Activated naive CD8-positive, alpha-beta T cell treated with anti-CD3 and anti-CD28 coated beads, Interleukin-2, amount 50 U/mL, for 24 hours (primary cell): ENCODE measurements at regions not wholly inside any gene's neighbourhood (a gene's known extent, or its start where the extent isn't known, plus 50 kb on each side); places are given as distances from the start of the nearest gene placed in this dataset.

Experiments
- ATAC-seq: fragments of 150-1000 bp; cut with Tn5 transposase; one replicate; pipeline ENCODE4 v1.10.0; 2021
- DNase-seq: peaks from one replicate; pipeline ENCODE4 v3.0.0; 2021
- H3K27ac Mint-ChIP-seq: one replicate; pipeline ENCODE4 v1.8.0; 2021; ENCODE audit warnings: mild to moderate bottlenecking, mixed read lengths
- H3K27me3 Mint-ChIP-seq: one replicate; pipeline ENCODE4 v1.8.0; 2021; ENCODE audit warnings: mixed read lengths
- H3K36me3 Mint-ChIP-seq: one replicate; pipeline ENCODE4 v1.8.0; 2021; ENCODE audit warnings: low read depth, mixed read lengths
- H3K4me1 Mint-ChIP-seq: one replicate; pipeline ENCODE4 v1.8.0; 2021; ENCODE audit warnings: mixed read lengths
- H3K4me3 Mint-ChIP-seq: one replicate; pipeline ENCODE4 v1.8.0; 2021; ENCODE audit warnings: mild to moderate bottlenecking, moderate library complexity, mixed read lengths
- H3K9me3 Mint-ChIP-seq: one replicate; pipeline ENCODE4 v1.8.0; 2021; ENCODE audit warnings: mixed read lengths

DNA sequence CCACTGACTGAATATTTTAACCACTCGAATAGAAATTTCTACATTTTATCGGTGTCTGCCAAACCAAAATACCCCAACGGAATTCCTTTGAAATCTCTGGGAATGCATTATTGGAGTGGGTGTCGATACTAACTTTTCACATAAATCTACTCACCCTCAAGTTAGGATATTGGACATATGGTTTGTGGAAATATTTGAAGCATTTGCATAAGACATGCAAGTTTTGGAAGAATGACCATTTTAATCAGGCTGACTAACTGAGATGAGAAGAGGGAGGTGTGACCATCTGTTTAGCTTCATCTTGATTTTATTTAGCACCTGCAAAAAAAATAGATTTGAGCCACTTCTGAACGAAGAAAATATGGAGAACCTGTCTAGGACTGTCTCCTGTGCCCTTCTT, 61.2 kb downstream of the KLF6 start:
- no peak for DNase-seq
- no peak for ATAC-seq
- H3K4me1 Mint-ChIP-seq: peaks cover 2% of the 10 kb centered on the region
- no peak overlapping the region for H3K27ac Mint-ChIP-seq
- no peaks in the 10 kb centered on the region for H3K36me3 Mint-ChIP-seq
- no peak overlapping the region for H3K4me3 Mint-ChIP-seq
- no peaks in the 10 kb centered on the region for H3K9me3 Mint-ChIP-seq
- H3K27me3 Mint-ChIP-seq: peaks cover 4% of the 10 kb centered on the region

GRCh38 chr10:3720228-3721019, 64.6 kb downstream of the KLF6 start:
- ATAC-seq (peak; percentile 10), DNase-seq (no peak)
- H3K4me3 Mint-ChIP-seq: no peak overlapping the region
- peaks cover 3% of the 10 kb centered on the region for H3K27me3 Mint-ChIP-seq
- no peak overlapping the region for H3K27ac Mint-ChIP-seq
- H3K4me1 Mint-ChIP-seq: peaks cover 2% of the 10 kb centered on the region
- H3K9me3 Mint-ChIP-seq: no peaks in the 10 kb centered on the region
- H3K36me3 Mint-ChIP-seq: no peaks in the 10 kb centered on the region

GRCh38 chr10:3719024-3719843, 65.8 kb downstream of the KLF6 start:
- ATAC-seq (no peak), DNase-seq (no peak)
- Mint-ChIP-seq H3K9me3 (no peaks in the 10 kb centered on the region), H3K27ac (no peak overlapping the region), H3K27me3 (peaks cover 3% of the 10 kb centered on the region), H3K36me3 (no peaks in the 10 kb centered on the region), H3K4me3 (no peak overlapping the region), H3K4me1 (peaks cover 6% of the 10 kb centered on the region)

- Mint-ChIP-seq H3K36me3 (no peaks in the 10 kb centered on the region), H3K9me3 (peaks cover 10% of the 10 kb centered on the region), H3K27me3 (peaks cover 3% of the 10 kb centered on the region), H3K4me3 (no peak overlapping the region), H3K27ac (no peak overlapping the region), H3K4me1 (peaks cover 6% of the 10 kb centered on the region)
- ATAC-seq (no peak), DNase-seq (no peak)
These were observed 68.9 kb downstream of the KLF6 start for GRCh38 chr10:3716093-3716492.

DNA sequence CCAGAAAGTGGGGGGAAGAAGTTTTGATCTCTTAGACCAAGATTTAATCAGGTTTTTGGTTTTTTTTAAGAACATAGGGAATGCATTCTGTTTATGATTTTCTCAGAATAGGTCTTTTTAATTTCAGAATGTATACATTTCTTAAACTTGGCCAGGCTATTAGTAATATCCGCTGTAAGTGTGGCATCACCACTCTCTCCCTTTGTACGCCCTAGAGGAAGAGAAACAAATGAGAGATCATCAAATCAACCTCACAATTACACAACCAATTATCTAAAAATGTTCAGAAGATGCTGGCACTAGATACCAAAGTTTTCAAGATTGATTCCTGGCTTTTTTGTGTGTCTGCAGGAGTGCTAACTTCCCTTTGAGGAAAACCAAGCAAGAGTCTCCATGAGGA, 70.0 kb downstream of the KLF6 start:
- DNase-seq (no peak), ATAC-seq (no peak)
- H3K27me3 Mint-ChIP-seq: peaks cover 3% of the 10 kb centered on the region
- no peaks in the 10 kb centered on the region for H3K36me3 Mint-ChIP-seq
- no peak overlapping the region for H3K4me3 Mint-ChIP-seq
- H3K9me3 Mint-ChIP-seq: peaks cover 14% of the 10 kb centered on the region
- H3K4me1 Mint-ChIP-seq: peaks cover 4% of the 10 kb centered on the region
- no peak overlapping the region for H3K27ac Mint-ChIP-seq

GRCh38 chr10:3714531-3714930, 70.5 kb downstream of the KLF6 start:
- H3K4me1 Mint-ChIP-seq: peaks cover 4% of the 10 kb centered on the region
- no peak for ATAC-seq
- H3K27ac Mint-ChIP-seq: no peak overlapping the region
- no peak overlapping the region for H3K4me3 Mint-ChIP-seq
- DNase-seq: no peak
- H3K36me3 Mint-ChIP-seq: no peaks in the 10 kb centered on the region
- H3K9me3 Mint-ChIP-seq: peaks cover 14% of the 10 kb centered on the region
- peaks cover 3% of the 10 kb centered on the region for H3K27me3 Mint-ChIP-seq

DNA sequence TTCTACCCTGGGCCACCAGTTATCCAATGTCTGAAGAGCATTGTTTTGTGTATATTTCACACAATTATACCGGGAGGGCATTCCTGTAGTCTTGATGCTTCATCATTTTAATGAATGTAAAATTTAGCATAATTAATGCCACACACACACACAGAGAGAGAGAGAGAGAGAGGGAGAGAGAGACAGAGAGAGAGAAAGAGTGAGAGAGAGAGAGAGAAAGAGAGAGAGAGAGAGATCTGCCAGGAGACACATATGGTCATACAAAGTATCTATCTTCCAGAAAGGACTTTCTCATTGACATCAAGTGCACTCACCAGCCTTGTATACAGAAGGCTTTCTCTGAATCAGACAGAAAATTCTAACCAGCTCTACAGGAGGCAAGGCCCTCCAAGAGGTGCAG, 72.3 kb downstream of the KLF6 start:
- no peak for ATAC-seq
- no peaks in the 10 kb centered on the region for H3K36me3 Mint-ChIP-seq
- no peak overlapping the region for H3K4me3 Mint-ChIP-seq
- peaks cover 14% of the 10 kb centered on the region for H3K9me3 Mint-ChIP-seq
- peaks cover 3% of the 10 kb centered on the region for H3K27me3 Mint-ChIP-seq
- no peak overlapping the region for H3K27ac Mint-ChIP-seq
- no peak for DNase-seq
- peaks cover 4% of the 10 kb centered on the region for H3K4me1 Mint-ChIP-seq

GRCh38 chr10:3711918-3712317, 73.1 kb downstream of the KLF6 start:
- H3K27ac Mint-ChIP-seq: no peak overlapping the region
- ATAC-seq: no peak

DNA sequence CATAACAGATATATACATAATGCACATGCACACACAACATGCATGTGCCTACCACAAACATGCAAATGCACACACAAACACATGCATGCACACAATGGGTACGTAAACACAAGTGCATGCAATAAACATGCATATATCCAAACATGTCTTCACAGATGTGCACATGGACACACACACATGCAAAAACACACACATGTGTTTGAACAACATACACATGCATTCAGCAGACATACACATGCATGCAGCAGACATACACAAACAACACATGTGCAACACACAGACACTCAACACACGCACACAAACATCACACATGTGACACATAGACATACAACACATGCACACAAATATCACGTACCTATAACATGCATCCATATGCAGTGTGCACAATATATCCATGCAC, 74.2 kb downstream of the KLF6 start:
- ATAC-seq (no peak), DNase-seq (no peak)
- Mint-ChIP-seq H3K27ac (no peak overlapping the region), H3K27me3 (no peaks in the 10 kb centered on the region), H3K4me1 (peaks cover 4% of the 10 kb centered on the region), H3K9me3 (peaks cover 14% of the 10 kb centered on the region), H3K4me3 (no peak overlapping the region), H3K36me3 (no peaks in the 10 kb centered on the region)

More at GRCh38 chr10:3711918-3712317, 73.1 kb downstream of the KLF6 start:
- peaks cover 4% of the 10 kb centered on the region for H3K4me1 Mint-ChIP-seq
- no peaks in the 10 kb centered on the region for H3K36me3 Mint-ChIP-seq
- peaks cover 3% of the 10 kb centered on the region for H3K27me3 Mint-ChIP-seq
- no peak for DNase-seq
- peaks cover 14% of the 10 kb centered on the region for H3K9me3 Mint-ChIP-seq
- no peak overlapping the region for H3K4me3 Mint-ChIP-seq

DNA sequence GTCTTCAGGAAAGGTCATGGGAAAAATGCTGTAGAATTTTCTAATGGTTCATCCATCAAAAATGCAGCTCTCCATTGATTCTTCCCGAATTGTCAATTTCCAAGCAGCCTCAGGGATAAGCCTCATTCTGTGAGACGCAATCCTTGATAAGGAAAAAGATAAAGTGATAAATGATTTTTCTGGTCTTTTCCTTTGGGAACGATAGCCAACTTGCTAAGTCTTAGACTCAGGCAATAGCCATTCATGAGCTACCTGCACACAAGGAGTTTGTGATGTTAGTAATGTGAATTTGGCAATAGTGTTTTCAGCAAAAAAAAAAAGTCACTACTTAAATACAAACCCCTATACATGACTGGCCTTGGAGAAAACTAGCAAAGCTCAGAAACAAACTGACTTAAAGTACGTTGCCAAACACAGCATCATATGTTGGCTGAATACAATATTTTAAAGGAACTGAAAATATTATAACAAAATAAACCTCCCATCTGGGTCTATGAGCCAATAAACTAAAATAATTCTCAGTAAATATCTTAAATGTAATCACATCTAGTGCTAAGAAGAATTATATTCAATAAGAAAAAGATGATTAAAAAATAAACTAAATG, 75.5 kb downstream of the KLF6 start:
- ATAC-seq (no peak), DNase-seq (no peak)
- no peaks in the 10 kb centered on the region for H3K4me1 Mint-ChIP-seq
- H3K9me3 Mint-ChIP-seq: peaks cover 14% of the 10 kb centered on the region
- H3K36me3 Mint-ChIP-seq: no peaks in the 10 kb centered on the region
- H3K27ac Mint-ChIP-seq: no peak overlapping the region
- H3K27me3 Mint-ChIP-seq: no peaks in the 10 kb centered on the region
- H3K4me3 Mint-ChIP-seq: no peak overlapping the region

GRCh38 chr10:3708852-3709251, 76.2 kb downstream of the KLF6 start:
- no peaks in the 10 kb centered on the region for H3K36me3 Mint-ChIP-seq

GRCh38 chr10:3704565-3705325, 80.3 kb downstream of the KLF6 start:
- ATAC-seq: no peak
- DNase-seq: no peak
- H3K9me3 Mint-ChIP-seq: no peaks in the 10 kb centered on the region
- H3K4me1 Mint-ChIP-seq: peaks cover 2% of the 10 kb centered on the region
- peaks cover 3% of the 10 kb centered on the region for H3K27me3 Mint-ChIP-seq
- H3K36me3 Mint-ChIP-seq: no peaks in the 10 kb centered on the region
- H3K27ac Mint-ChIP-seq: no peak overlapping the region
- no peak overlapping the region for H3K4me3 Mint-ChIP-seq

More at GRCh38 chr10:3708852-3709251, 76.2 kb downstream of the KLF6 start:
- Mint-ChIP-seq H3K4me1 (no peaks in the 10 kb centered on the region), H3K27ac (no peak overlapping the region), H3K4me3 (no peak overlapping the region), H3K27me3 (no peaks in the 10 kb centered on the region), H3K9me3 (peaks cover 14% of the 10 kb centered on the region)
- ATAC-seq (no peak), DNase-seq (no peak)

- H3K27ac Mint-ChIP-seq: no peak overlapping the region
- ATAC-seq (no peak), DNase-seq (no peak)
- peaks cover 3% of the 10 kb centered on the region for H3K27me3 Mint-ChIP-seq
- no peak overlapping the region for H3K4me3 Mint-ChIP-seq
- no peaks in the 10 kb centered on the region for H3K36me3 Mint-ChIP-seq
- no peaks in the 10 kb centered on the region for H3K9me3 Mint-ChIP-seq
- peaks cover 2% of the 10 kb centered on the region for H3K4me1 Mint-ChIP-seq
These were observed 82.4 kb downstream of the KLF6 start for GRCh38 chr10:3702569-3702968.

- no peak for DNase-seq
- Mint-ChIP-seq H3K27ac (no peak overlapping the region), H3K4me1 (peaks cover 2% of the 10 kb centered on the region), H3K9me3 (no peaks in the 10 kb centered on the region), H3K36me3 (no peaks in the 10 kb centered on the region), H3K27me3 (peaks cover 4% of the 10 kb centered on the region), H3K4me3 (no peak overlapping the region)
- no peak for ATAC-seq
These were observed 82.9 kb downstream of the KLF6 start for GRCh38 chr10:3702056-3702546.
